ENCODE measurements at regions not wholly inside any gene's neighbourhood (a gene's known extent, or its start where the extent isn't known, plus 50 kb on each side); places are given as distances from the start of the nearest gene placed in this dataset.

- no peak for TF ChIP-seq CENPBD1 (CRISPR knock-in tag; IDR thresholded peaks at IDR 0.05; ENCODE audit: borderline replicate concordance, low read depth)
- TF ChIP-seq ZNF430 (CRISPR knock-in tag; IDR thresholded peaks at IDR 0.05), result no peak
- TF ChIP-seq MIER2 (CRISPR knock-in tag; IDR thresholded peaks at IDR 0.05), result no peak
- no peak for TF ChIP-seq ZSCAN5A (CRISPR knock-in tag; IDR thresholded peaks at IDR 0.05; ENCODE audit: borderline replicate concordance)
- no peak for TF ChIP-seq ELF1 (CRISPR knock-in tag; IDR thresholded peaks at IDR 0.05)
Measured at GRCh38 chr11:13221722-13222121, 55.9 kb upstream of the BMAL1 start (continued).

DNA sequence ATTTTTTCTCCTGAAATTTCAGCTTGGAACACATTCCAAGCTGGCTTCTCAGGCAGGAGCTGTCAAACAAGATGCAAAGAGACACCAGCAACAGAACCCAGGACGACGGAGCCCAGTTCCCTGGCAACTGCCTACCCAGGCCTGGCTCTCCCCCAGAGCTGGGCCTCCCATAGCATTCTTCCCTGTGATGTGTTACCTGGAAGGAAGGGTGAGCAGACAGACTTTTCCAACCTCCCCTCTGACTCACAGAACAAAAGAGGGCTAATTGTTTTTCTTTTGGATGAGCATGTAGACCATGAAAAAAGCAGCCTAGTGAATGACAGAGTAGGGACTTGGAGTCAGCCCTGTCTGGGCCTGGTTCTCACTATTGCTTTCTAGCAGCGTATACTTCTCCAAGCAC, 55.3 kb upstream of the BMAL1 start:
- WGBS (ENCODE audit: low lambda C conversion rate), result 25% methylated on average over 1 of the region's 3 CpGs
- Histone ChIP-seq H3K36me3 (replicated peaks in 1 of 2; ENCODE audit: control insufficient read depth in 1 of 2, insufficient read depth in 2 of 2, low read length in 2 of 2) (no peaks in the 10 kb centered on the region), H3K9ac (ENCODE audit: insufficient read depth, low read depth, low read length) (no peak overlapping the region), H3K4me2 (ENCODE audit: low read depth, low read length) (no peak overlapping the region), H3K4me3 (replicated peaks in 1 of 3; ENCODE audit: insufficient read depth in 1 of 3, low read depth in 2 of 3, low read length in 3 of 3) (no peak overlapping the region), H4K20me1 (ENCODE audit: insufficient read depth, low read length) (no peaks in the 10 kb centered on the region), H3K9me3 (ENCODE audit: low read length) (no peaks in the 10 kb centered on the region), H2AFZ (ENCODE audit: low read length) (no peak overlapping the region), H3K27ac (ENCODE audit: extremely low read length, insufficient read depth, low read length) (no peak overlapping the region), H3K79me2 (ENCODE audit: insufficient read depth, low read length) (no peaks in the 10 kb centered on the region), H3K4me1 (ENCODE audit: insufficient read depth, low read length) (no peaks in the 10 kb centered on the region), H3K27me3 (ENCODE audit: control insufficient read depth in 1 of 2, insufficient read depth in 2 of 2, low read length in 2 of 2) (peaks cover 0 to 7% of the 10 kb centered on the region in 2 experiments; a peak in 3 of 5 replicates)
- FAIRE-seq (no peak), ATAC-seq (no peak), DNase-seq (ENCODE audit: low spot score) (no peak)
- TF ChIP-seq CREM (IDR thresholded peaks at IDR 0.05) (no peak), CREM (CRISPR knock-in tag; IDR thresholded peaks at IDR 0.05) (no peak), ZNF33B (CRISPR knock-in tag; IDR thresholded peaks at IDR 0.05) (no peak), ZNF331 (CRISPR knock-in tag; IDR thresholded peaks at IDR 0.05) (no peak), ASH2L (IDR thresholded peaks at IDR 0.05; ENCODE audit: insufficient read length, low read depth, low read length) (no peak), ZNF333 (CRISPR knock-in tag; IDR thresholded peaks at IDR 0.05; ENCODE audit: borderline replicate concordance) (no peak)
- TF ChIP-seq, protein P1, sequence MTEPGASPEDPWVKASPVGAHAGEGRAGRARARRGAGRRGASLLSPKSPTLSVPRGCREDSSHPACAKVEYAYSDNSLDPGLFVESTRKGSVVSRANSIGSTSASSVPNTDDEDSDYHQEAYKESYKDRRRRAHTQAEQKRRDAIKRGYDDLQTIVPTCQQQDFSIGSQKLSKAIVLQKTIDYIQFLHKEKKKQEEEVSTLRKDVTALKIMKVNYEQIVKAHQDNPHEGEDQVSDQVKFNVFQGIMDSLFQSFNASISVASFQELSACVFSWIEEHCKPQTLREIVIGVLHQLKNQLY (CRISPR knock-in tag; IDR thresholded peaks at IDR 0.05), result no peak
- ChIA-PET POLR2A (no interaction called here), CTCF (ENCODE audit: low intra/inter-chr PET ratio, low total read pairs) (no interaction called here)
- BruUV-seq (replicated peaks), result no TSS peak
- intact Hi-C loops (cut with micrococcal nuclease; ENCODE audit: unreplicated experiment) (no loop called here), in situ Hi-C loops (cut with HindIII; ENCODE audit: extremely low pct_ligation_motif_present, low pct_unique_long_range_greater_than_20kb) (no loop called here)

Measured in HepG2 (cell line).